HG03066 (cell line): ENCODE measurements at regions not wholly inside any gene's neighbourhood (a gene's known extent, or its start where the extent isn't known, plus 50 kb on each side); places are given as distances from the start of the nearest gene placed in this dataset.
"Not testable (repeated sequence)": the region's sequence is repeated elsewhere in the genome, so short reads cannot be mapped to it uniquely, and the experiment has no call there.

ENCODE experiments used
- ATAC-seq: cut with Tn5 transposase; IDR thresholded peaks from one replicate; pipeline ENCODE4 v1.9.1; 2021; ENCODE audit warnings: low read depth; ENCODE audit not compliant: unreplicated experiment

DNA sequence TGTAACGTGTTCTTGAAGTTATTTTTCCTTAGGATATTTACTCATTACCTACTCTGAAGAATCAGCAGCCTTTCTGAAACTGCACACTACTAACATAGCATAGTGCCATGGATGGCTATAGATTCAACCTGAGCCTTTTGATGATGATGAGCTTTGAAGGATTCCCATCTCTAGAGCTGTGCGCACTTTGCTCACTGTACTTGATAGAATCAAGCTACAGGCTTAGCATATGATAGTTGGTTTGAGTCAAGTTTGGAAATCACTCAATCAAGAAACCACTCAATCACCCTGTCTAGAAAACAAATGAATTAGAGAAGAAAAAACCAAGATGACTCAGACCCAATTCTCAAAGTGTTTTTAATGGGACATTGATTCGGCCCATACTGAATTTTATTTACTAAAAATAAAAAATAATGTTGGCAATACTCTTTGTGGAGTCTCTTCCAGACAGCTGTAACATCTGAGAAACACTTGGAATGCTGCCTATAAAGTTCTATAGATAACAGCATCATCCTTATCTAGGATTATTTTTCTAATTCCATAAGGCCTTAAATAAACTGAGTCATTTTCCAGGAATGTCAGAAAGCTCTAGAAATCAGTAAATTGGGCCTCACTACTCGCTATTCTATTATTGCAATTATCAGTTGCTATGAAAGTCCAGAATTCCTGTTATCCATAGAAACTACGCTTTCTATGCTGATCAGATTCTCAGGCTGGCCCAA, 259.0 kb upstream of the ERBB4 start:
- no peak for ATAC-seq

DNA sequence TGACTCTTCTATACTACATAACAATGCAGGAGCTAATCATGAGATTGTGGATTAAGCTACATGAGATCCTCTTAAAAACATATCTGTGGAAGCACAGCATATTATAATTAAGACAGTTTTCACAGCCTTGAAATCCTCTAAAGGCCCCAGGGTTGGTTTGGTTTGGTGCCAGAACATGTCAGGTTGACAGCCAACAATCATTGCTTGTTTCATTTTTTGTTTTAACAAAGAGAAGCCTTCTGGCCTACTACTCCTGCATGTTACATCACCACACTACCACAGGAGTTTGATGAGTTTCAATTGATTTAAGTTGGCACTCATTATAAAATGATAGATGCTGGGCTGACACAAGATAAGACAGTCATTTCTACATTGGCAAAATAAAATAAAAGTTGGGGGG, 255.9 kb upstream of the ERBB4 start:
- ATAC-seq = no peak

DNA sequence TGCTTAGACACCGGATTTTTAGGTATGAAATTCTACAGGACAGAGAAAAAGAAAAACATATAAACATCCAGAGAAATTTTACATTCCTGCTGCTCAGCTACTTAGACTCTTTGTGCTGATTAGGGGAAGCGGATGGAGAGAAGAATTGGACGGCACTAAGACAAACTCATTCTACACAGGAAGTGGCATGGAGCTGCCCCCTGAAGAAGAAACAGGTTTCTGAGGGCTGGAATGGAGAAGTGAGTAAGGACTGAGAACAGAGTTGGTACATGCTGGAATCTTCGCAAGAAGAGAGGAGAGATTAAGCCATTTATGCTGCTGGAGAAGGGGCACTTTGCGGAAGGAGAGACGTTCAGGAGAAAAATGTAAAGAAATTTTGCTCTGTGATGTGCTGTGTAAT, 253.0 kb upstream of the ERBB4 start:
- ATAC-seq = no peak

DNA sequence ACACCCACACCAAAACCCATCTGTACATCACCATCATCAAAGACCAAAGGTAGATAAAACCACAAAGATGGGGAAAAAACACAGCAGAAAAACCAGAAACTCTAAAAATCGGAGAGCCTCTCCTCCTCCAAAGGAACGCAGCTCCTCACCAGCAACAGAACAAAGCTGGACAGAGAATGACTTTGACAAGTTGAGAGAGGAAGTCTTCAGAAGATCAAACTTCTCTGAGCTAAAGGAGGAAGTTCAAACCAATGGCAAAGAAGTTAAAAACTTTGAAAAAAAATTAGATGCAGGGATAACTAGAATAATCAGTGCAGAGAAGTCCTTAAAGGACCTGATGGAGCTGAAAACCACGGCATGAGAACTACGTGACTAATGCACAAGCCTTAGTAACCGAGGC, 247.5 kb upstream of the ERBB4 start:
- ATAC-seq = not testable (repeated sequence)

DNA sequence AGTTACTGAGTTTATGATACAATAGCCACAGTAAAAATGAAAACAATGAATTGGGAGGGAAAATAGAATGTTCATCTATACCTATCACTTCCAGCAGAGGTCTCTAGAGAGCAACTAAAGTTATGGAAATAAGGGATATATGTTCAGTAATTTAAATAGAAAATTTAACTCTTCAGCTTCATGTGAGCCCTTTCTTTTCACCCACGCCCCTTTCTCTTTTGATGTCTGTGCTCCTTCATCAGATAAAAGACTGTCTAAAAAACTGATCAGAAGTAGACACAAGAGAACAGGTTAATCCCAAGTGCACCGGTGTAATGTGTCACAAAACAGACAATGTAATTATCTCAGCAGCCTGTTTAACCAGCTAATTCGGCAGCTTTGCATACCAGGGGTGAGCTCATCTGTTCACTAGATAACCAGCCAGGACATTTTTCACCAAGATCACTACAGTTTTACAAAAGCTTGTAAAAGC, 238.5 kb upstream of the ERBB4 start:
- ATAC-seq = no peak

DNA sequence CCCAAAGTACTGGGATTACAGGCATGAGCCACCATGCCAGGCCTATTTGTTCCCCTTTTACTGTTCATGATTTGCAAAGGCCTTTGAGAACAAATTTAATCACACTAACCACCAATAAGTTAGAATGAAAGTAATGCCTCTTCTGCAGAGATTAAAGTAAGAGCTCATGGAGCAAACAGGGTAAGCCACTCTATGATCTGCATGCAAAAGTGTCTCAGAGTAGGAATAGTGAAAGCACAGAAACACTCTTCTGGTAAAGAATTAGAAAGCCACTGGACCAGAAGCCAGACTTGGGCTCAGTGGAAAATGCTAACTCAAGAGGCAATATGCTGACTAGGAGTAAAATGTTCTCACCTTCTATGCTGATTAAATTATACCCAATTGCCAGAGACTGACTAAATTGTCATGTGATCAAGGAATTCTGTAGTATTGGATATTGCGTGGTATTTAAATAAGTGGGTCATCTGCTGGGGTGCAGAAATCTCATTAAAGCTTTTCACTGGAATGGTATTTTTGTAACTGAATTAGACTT, 235.3 kb upstream of the ERBB4 start:
- no peak for ATAC-seq

DNA sequence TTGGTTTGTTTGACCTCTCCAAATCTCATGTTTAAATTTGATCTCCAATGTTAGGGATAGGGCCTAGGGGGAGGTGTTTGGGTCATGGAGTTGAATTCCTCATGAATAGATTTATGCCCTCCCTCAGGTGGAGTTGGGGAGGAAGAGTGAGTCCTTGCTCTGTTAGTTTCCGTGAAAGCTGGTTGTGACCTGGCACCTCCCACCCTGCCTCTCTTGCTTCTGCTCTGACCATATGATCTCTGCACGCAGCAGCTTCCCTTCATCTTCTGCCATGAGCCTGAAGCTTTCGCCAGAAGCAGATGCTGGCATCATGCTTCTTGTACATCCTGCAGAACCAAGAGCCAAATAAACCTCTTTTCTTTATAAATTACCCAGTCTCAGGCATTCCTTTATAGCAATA, 231.6 kb upstream of the ERBB4 start:
- ATAC-seq = no peak

DNA sequence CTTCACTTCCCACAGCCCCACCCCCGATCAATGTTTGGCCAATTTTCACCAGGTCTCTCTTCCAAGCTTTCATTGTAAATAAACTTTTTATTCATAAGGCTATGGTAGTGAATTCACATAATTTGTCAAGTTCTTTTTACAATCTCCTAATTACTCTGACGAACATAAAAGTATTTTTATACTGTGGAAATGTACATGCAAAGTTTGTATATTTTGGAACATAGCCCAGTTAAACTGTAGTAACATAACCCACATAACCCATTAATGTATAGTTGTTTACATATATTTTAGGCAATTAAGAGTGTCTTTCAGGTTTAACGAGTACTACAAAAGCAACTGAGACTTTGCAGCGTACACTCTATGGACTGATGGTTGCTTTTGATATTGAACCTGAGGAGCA, 228.3 kb upstream of the ERBB4 start:
- no peak for ATAC-seq

DNA sequence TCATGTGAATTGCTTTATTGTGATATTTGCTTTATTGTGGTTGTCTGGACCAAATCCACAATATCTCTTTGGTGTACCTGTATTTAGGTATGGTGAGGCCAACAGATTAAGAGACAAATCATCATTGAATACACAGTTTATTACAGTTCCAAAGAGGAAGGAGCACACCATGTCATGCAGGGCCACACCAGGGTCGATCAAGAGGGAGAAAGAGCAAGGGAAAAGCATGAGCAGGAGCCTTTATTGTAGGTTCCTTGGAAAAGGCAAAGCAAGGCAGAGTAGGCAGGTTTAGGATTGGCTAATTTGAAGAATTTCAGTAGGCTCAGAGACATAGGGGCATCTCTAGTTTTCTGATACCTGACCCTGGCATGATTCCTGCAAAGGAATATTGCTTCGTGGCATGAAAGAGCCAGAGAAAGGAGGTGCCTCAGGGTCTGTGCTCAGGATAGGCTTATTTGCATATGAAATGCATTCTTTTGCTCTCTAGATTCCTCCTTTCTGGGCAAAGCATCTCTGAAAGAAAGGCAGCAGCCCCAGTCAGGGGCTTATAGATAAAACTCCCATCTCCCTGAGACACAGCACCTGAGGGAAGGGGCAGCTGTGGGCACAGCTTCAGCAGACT, 214.2 kb upstream of the ERBB4 start:
- no peak for ATAC-seq

DNA sequence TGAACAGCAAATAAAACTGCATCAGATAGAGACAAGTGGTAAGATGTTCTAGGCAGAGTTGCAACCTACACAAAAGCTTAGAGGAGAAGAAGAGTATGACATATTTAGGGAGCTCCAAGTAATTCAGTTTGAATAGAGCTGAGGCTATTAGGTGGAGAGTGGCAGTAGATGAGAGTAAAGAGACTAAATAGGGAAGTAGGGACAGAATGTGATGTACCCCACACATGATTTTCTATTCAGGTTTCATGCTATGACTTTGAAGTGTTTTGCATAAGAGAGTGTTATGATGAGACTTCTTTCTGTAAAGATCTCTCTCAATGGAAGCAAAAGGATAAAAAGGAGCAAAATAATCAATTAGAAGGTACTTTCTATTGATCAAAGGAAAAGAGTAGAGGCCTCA, 206.8 kb upstream of the ERBB4 start:
- ATAC-seq = peak; percentile 92

DNA sequence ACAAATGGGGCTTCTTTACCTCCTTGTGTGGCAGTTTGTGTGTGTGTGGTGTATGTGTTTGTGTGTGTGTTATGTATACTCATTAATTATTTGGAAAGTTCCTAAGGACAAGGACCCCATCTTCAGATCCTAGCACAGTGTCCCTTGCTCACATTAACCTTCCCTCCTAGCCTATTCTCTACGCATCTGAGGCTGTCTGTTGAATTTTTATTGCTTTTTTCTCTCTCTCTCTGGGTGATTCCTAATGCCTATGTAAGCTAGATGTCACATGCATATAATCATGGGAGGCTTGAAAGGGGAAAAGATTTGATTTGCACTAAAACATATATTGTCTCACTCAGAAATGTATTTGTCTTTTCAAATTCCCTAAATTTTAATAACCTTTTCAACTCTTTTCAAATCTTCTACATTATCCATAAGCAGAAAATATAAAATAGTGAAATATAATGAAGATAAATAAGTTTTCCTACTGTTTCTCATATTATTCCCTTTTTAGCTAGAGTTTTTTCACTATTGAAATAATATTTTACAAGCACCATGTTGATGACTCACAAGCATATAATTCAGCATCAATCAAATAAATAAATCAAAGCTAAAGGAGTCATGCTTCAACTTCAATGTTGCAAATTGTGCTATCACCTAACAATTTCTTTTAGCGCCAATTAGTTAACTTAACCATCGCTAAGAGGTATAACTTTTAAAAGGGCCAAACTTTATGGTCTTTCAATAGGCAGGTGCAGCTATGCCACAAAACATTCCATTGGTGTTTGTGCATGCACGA, 199.0 kb upstream of the ERBB4 start:
- no peak for ATAC-seq

DNA sequence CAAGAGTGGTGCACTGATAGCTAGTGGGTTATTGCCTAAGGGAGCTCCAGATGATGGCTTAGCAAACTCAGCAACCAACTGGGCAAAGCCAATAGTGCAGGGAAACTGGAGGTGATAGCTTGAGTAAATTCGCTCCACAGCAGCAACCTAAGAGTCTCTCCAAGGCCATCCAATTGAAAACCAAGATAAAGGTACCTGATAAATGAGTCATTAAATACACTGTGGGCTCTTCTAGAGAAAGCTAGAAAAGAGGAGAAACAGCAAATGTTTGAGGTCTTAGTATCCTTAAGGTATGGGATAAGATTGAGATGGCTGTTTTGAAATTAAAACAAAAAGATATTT, 197.8 kb upstream of the ERBB4 start:
- ATAC-seq = no peak

DNA sequence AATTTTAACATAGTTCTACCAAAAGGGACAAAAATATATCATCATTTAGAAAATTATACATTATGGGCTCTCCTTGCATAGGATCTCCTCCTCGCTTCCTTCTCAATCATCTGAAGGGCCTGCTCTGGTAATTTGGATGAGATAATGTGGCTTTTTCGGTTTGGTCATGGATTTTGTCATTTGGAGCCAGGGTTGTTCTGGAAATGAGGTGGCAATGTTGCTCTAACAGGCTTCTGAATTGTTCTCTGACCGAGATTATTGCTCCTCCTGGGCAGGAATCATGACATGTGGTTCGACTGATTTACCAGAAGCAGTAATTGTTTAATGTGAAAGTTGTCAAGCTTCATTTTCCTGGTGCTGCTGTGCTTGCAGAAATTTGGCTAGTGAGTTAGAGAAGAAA, 194.7 kb upstream of the ERBB4 start:
- no peak for ATAC-seq

DNA sequence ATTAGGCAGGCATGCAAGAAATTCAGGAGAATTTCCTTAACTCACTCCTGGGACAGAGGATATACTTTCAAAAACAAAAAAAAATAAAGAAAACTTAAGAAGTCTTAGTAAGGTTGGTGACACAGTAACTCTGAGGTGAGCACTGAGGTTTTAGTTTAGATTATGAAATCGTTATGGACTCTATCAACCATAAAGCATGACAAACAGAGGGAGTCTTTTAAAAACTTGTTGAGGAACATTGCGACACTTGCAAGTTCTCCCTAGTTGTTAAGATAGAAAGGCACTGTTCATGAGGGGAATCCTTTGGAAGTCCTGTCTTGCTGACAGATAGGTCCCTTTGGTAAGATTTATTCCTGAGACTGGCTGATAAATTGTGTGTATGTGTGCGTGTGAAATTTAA, 194.3 kb upstream of the ERBB4 start:
- no peak for ATAC-seq

DNA sequence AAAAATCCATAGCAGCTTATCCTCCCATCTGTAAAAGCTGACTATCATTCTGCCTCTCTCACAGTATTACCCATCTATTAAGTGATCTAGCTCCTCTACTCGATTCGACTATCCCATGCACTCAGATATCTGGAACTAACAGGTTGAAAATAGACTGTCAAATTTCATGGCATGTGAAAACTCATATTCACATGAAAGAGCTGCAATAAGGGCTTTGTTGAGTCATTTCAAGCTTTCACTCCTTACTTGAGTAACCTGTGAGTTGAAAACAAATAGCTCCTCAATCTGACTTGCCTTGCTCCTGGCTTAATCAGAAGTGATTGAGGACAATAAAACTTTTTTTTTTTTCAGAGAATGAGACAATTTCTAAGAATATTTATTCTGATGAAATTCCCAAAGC, 192.4 kb upstream of the ERBB4 start:
- ATAC-seq = peak; percentile 79

DNA sequence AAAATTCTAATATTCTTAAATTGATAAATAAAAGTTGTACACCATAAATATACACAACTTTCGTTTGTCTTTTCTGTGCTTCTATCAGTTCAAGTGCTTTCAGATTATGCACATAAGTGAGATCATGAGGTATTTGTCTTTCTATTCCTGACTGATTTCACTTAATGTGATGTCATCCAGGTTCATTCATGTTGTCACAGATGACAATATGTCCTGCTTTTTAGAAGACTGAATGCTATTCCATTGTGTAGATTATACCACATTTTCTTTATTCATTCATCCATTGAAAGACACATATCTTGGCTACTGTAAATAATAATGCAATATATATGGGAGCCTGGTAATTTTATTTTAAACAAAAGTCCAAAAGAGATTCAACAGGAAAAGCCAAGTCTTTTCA, 190.1 kb upstream of the ERBB4 start:
- no peak for ATAC-seq

DNA sequence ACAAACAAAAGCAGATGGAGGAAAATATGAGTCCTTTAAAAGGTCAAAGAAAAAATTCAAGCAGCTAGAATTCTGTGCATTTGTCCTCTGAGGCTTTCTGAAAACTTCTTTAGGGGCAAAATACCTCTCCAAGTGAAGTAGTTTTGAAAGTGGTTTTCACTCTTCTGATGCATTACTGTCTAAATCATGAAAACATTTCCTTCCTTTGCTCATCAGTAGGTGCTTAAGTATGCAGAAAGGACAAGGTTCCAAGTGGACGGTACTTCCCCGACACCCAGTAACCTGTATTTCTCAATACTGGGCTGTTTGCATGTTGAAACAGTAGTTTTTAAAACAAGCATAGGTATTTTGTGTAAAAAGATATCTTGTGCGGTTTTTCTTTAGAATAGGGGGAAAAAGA, 189.1 kb upstream of the ERBB4 start:
- ATAC-seq = peak; percentile 46

DNA sequence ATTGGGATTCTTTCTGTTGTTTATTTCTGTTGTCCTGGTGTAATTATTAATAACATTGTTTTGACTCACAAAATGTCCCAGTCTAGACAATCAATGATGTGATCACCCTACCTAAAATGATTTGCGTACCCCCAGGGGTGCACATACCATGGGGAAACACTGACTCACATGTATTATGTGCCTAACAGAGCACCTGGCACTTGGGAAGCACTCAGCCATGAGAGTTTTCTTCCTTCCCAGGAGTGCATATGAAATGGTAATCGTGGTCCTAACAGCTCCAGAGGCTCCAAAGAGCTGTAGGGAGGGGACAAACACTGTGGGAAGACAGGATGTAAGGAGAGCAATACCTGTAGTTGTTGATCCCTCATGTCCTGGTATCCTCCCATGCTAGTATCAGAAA, 187.8 kb upstream of the ERBB4 start:
- no peak for ATAC-seq

DNA sequence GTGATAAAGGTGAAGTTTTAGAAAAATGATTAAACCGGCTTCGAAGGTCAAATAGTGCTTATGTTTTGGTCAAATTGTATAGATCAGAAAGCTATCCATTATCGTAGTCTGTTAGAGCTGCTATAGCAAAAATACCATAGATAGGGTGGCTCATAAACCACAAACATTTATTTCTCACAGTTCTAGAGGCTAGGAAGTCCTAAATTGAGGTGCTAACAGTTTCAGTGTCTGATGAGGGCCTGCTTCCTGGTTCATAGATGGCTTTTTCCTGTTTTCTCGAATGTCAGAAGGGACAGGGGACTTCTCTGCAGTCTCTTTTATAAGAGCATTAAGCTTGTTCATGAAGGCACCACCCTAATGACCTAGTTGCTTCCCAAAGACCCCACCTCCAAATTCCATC, 186.6 kb upstream of the ERBB4 start:
- no peak for ATAC-seq

DNA sequence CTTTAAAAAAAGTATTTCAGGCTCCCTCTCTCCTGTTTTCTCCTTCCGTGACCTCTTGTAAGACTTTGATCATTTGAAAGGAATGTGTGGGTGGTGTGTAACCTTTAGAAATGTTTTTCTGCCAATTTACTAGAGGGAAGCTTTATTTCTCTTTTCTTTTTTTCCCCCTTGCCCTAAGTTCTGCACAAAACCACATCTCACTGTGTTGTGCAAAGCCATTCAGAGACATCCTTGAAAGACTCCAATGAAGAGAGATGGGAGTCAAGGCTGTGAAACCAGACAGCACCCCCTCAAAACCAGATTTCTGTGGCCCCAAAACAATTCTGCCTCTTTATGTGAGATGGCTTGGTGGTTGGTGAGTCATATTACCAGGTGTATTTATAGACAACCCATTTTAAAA, 184.6 kb upstream of the ERBB4 start:
- ATAC-seq = peak; percentile 39

DNA sequence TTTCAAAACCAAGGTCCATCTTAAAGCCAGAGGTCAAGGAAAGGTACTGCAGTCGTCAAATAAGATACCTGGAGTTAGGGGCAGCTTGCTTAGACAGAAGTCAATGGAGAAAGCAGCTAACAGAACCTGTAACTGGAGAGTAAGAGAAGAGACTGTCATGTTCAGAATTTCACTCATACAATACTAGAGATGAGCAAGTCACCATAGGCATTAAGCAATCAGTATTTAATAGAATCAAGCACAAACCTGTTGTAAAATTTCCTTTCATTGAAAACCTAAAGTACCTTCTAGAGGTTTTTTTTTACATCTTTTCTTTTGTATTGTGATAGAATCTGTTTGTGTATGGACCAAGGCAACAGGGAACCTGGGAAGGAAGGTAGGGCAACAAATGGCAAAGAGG, 183.4 kb upstream of the ERBB4 start:
- no peak for ATAC-seq

DNA sequence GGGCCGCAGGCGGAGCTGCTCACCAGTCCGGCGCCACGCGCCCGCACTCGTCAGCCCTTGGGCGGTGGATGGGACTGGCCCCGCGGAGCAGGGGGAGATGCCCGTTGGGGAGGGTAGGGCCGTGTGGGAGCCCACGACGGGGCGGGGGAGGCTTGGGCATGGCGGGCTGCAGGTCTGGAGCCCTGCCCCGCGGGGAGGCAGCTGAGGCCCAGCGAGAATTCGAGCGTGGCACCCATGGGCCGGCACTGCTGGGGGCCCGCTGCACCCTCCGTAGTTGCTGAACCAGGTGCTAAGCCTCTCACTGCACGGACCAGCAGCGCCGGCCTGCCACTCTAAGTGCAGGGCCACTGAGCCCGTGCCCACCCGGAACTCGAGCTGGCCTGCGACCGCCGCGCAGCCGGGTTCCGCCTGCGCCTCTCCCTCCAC, 182.4 kb upstream of the ERBB4 start:
- no peak for ATAC-seq
